GM04504 (cell line): ENCODE measurements at regions not wholly inside any gene's neighbourhood (a gene's known extent, or its start where the extent isn't known, plus 50 kb on each side); places are given as distances from the start of the nearest gene placed in this dataset.
"Not testable (repeated sequence)": the region's sequence is repeated elsewhere in the genome, so short reads cannot be mapped to it uniquely, and the experiment has no call there.

Experiments used
- DNase-seq: peaks from one replicate; pipeline ENCODE4 v3.0.0-alpha.2; 2012; ENCODE audit warnings: low read depth

GRCh38 chr9:32200896-32201295 lies 183.5 kb upstream of the ACO1 start:
- no peak for DNase-seq

DNA sequence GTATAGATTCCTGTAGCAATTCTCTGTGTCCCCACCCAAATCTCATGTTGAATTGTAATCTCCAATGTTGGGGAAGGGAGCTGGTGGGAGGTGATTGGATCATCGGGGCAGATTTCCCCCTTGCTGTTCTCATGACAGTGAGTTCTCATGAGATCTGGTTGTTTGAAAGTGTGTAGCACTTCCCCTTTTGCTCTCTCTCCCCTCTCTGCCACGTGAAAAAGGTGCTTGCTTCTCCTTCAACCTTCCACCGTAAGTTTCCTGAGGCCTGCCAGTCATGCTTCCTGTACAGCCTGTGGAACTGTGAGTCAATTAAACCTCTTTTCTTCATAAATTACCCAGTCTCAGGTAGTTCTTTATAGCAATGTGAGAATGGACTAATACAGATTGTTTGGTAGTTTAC lies 175.3 kb upstream of the ACO1 start:
- not testable (repeated sequence) for DNase-seq

DNA sequence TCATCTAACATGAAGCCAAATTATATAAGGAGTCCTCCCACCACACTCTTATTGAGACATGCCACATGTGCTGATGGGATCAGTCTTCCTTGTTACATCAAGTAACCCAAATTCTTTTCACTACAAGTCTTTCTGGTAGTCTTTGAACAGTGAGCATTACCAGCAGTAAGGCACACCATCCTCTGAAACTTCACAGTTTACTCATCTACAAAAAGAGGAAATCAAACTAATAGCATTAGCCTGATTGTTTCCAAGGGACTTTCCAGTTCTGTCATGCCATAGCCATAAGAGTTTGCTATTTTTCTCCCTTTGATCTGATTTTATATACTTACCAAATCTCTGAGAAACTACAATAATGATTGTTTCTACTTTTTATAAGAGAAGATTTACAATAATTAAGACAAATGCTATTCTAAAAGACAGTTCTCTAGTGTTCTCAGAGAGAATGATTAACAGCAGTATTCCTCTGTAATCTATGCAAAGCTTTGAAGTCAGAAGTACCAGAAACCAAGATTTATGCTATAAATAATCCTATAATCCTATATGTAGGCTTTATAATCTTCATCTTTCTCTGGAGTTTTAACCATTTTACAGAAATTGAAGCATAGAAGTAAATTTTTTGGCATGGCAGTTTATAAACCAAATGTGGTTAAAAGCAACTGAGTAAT lies 166.2 kb upstream of the ACO1 start:
- DNase-seq: no peak

DNA sequence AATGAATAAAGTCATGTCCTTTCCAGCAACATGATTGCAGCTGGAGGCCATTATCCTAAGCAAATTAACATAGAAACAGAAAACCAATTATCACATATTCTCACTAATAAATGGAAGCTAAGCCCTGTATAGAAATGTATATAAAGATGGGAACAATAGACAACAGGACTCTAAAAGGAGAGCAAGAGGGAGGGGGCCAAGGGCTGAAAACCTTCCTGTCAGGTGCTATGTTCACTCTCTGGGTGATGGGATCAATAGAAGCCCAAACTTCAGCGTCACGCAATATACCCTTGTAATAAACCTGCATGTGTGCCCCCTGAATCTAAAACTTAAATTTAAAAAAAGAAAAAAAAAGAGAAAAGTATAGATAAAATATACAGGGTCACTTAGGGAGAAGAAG lies 163.7 kb upstream of the ACO1 start:
- no peak for DNase-seq

GRCh38 chr9:32234451-32234850 lies 150.0 kb upstream of the ACO1 start:
- DNase-seq: no peak

DNA sequence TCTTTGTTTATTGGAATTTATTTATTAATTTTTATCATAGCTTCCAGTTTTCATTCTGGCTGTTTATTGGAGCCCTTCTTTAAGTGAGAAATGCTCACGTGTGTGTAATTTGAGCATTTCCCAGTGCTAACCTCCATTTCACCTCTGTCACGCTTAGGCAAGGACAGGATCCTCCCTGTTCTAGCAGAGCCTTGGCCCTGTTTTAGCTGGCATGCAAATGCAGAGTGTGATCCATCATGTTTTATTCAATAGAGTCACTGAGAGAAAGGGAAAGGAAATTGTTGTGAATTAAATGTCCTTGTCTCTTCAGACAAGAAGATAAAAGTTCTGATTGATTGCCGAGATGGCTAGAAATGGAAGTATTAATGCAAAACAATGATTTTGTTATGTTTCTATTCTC lies 137.3 kb upstream of the ACO1 start:
- DNase-seq: no peak

- no peak for DNase-seq
Observed at GRCh38 chr9:32248189-32248712, 136.2 kb upstream of the ACO1 start.

DNA sequence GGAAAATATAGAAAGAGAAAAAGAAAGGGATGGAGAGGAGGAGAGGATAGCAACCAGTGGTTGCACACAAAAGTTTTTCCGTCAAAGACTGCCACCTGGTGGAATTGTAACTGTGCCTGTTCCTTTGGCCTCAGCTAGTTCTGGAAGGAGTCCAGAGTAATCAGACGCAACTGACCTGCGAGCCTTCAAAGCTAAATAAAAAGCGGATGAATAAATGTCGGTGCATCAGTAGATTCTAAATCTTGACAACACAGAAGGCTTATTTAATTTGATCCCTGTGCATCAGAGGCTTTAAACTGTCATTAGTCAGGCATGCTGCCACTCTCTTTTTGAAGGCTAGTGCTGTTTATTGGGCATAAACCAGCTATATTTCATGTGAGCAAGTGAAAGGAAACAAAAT lies 132.9 kb upstream of the ACO1 start:
- DNase-seq: peak; percentile 12

DNA sequence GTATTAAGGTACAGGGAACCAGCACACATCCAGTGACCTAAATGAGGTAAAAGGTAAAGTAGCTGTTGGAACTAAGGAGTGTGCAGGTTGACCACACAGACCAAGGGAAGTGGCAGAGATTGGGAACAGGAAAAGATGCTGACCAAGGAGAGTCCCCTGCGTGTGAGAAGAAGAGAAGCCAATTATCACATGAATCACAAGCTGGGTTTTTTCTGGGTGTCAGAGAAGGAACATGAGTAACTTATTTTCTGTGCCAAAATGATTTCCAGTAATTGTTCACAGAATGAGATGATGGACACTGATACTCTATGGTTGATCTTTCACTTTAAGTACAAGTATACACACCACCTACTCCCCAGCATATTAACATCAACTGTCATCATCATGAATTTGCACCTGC lies 130.7 kb upstream of the ACO1 start:
- DNase-seq: no peak

- no peak for DNase-seq
Observed at GRCh38 chr9:32255026-32255425, 129.4 kb upstream of the ACO1 start.

DNA sequence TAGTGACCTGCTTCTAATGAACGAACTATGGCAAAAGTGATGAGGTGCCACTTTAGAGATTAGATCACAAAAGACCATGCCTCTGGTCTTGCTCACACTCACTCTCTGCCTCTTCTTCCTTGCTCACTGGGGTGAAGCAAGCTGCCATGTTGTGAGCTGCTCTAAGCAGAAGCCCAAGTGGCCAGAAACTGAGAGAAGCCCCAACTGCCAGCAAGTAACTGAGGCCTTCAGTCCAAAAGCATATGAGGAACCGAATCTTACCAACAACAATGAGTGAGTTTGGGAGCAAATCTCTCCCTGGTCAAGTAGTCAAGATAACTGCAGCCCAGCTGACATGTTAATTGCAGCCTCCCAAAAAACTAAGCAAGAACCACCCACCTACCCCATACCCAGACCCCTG lies 126.0 kb upstream of the ACO1 start:
- DNase-seq: no peak

DNA sequence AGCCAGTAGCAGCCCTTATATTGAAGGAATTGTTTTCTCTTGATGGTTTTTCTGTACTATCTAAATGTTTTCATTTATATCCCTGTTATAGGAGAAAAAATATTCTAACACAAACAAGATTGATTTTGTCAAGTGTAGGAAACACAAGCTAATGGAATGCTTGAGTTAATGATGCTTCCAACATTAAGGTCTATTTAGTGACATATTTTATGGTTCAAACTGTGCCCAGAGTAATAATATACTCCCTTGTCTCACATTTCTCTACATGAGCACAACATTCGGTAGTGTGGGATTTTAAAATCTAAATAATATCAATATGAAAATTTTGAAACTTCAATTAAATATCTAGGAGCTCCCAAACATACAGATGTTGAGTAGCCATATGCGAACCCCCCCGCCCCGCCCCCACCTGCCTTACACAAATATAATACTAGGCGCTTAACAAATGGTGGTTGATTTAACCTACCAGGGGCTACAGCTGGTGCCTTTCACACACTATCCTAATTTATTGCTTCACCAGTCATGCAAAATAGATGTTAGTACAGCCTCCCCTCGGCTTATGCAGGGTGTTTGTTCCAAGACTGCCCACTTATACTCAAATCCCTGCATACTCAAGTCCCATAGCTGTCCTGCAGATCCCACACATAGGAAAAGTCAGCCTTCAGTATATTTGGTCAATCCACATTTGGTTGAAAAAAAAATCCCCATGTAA lies 124.1 kb upstream of the ACO1 start:
- DNase-seq: no peak

DNA sequence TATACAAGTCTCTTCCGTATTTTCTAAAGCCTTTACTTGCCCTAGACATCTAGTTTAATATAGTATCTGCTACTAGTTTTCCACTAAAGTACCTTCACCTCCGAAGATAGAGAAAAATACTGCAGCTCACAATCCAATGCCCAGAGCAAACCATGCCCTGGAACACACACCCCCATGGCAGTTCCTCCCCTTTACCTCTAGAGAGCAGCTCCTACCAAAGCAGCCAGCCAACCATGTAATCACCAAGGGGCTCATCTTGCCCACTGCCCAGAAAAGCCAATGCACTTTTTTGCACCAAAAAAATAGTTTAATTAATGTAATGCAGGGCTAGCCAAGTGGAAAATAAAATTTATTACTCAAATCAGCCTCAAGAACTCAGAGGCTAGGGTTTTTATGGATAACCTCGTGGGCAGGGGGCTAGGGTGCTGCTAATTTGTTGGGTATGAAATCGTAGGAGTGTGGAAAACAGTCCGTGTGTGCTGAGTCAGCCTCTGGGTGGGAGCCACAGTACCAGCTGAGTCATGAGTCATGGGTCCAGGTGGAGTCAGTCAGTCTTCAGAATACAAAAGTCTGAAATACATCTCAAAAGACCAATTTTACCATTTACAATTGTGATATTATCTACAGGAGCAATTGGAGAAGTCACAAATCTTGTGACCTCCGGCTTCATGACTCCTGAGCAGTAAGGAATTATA lies 120.1 kb upstream of the ACO1 start:
- DNase-seq: no peak

DNA sequence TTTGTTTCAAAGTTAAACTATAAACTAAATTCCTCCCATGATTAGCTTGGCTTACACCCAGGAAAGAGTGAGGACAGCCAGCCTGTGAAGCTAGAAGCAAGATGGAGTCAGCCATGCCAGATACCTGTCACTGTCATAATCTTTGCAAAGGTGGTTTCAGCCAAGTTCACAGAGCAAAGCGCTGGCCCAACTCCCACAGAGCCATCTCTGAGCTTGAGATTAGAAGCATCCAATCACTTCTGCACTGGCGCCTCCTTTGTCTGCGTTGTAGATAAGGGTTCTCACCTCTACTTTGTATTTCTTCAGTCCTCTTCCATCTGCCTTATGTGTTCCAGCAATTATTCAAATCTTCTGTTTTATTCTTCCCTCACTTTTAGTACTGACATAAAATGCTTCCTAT lies 119.4 kb upstream of the ACO1 start:
- no peak for DNase-seq

DNA sequence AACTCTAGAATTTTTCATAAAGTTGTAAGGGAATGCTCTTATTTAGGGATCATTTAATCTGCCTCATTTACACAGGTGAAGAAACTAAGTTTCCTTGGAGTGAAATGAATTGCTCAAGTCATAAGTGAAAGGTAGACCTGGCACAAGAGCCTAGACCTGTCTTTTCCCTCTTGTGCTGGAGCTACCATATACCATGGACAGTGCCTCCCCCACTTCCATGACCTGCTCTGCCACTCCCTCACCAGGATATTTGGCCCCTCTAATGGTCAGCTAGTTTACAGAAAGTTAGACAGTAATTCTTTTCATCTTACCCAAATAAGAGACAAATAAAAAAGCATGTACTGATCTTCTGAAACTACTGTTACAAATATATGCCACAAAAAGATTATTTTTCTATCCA lies 105.5 kb upstream of the ACO1 start:
- no peak for DNase-seq

GRCh38 chr9:32289756-32290155 lies 94.7 kb upstream of the ACO1 start:
- DNase-seq: no peak

DNA sequence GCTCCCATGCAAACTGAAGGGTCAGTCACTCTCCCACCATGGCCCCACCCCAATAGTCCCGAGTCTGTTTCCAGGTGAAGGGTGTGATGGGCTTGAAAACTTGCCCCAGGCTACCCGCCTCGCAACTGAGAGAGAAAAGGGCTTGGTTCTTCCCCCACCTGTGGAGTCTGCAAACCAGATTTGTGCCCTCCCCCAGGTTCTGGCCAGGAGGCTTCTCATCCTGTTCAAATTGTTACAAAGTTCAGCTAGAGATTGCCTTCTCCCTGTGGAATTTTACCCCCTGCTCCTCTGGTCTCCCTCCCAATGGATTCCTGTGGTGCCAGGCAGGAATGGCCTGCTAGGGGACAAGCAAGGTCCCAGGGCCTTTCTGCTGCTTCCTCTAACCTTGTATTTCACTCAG lies 93.1 kb upstream of the ACO1 start:
- DNase-seq: no peak

DNA sequence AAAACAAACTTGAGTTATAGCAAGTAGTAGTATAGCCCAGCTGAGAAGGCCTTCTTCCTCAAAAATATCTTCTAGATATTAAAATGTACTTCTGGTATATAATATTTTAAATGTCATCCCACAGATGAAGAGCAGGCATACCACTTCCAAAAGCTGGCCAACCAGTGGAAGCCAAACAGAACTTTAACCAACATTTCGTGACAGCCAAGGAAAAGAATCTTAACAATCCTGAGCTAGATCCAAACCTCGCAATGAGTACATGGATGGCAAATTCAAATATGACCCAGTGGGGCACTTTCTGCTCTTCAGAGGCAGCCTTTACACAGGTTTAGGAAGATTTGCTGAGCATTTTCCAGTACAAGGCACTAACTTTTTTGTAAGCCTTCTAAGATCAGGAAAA lies 91.8 kb upstream of the ACO1 start:
- no peak for DNase-seq

DNA sequence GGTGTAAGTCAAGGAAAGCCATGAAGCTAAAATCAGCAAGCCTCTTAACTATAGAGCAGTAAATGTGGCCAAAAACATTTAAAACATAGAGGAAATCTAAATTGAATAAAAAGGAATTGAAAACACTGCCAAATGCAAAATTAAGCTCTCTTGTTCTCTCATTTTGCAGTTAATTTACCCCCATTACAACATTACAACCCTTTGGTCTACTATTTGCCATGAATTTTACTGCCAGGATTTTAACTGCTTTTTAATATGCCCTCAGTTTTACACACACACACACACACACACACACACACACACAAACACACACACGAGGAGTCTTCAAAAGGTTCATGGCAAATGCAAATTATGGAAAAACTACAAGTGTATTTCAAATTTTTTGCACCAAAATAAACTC lies 91.4 kb upstream of the ACO1 start:
- DNase-seq: no peak

GRCh38 chr9:32294106-32294505 lies 90.3 kb upstream of the ACO1 start:
- DNase-seq: no peak

- no peak for DNase-seq
Observed at GRCh38 chr9:32300373-32300772, 84.1 kb upstream of the ACO1 start.

- DNase-seq: no peak
Observed at GRCh38 chr9:32304495-32304894, 79.9 kb upstream of the ACO1 start.

GRCh38 chr9:32306006-32306405 lies 78.4 kb upstream of the ACO1 start:
- DNase-seq: no peak
